ENCODE measurements at regions not wholly inside any gene's neighbourhood (a gene's known extent, or its start where the extent isn't known, plus 50 kb on each side); places are given as distances from the start of the nearest gene placed in this dataset.
"Not testable (repeated sequence)": the region's sequence is repeated elsewhere in the genome, so short reads cannot be mapped to it uniquely, and the experiment has no call there.

DNA sequence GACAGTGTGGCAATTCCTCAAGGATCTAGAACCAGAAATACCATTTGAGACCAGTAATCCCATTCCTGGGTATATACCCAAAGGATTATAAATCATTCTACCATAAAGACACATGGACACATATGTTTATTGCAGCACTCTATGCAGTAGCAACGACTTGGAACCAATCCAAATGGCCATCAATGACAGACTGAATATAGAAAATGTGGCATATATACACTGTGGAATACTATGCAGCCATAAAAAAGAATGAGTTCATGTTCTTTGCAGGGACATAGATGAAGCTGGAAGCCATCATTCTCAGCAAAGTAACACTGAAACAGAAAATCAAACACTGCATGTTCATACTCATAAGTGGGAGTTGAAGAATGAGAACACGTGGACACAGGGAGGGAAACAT, 91.7 kb downstream of the VPREB1 start:
- H3K27ac Mint-ChIP-seq; H3K36me3 Mint-ChIP-seq; ATAC-seq; DNase-seq; CTCF ChIA-PET; H3K4me3 Mint-ChIP-seq; H3K9me3 Mint-ChIP-seq (ENCODE audit: low read depth); H3K4me1 Mint-ChIP-seq: not testable (repeated sequence)
- peaks cover 74% of the 10 kb centered on the region for H3K27me3 Mint-ChIP-seq

DNA sequence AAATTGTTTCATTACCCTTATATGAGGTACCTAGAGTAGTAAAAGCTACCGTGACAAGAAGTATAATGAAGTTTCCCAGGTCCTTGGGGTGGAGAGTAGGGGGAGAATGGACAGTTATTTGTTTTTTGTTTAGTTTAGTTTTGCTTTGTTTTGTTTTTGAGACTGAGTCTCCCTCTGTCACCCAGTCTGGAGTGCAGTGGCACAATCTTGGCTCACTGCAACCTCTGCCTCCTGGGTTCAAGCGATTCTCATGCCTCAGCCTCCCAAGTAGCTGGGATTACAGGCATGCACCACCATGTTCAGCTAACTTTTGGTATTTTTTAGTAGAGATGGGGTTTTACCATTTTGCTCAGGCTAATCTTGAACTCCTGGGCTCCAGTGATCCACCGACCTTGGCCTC, 94.2 kb downstream of the VPREB1 start:
- H3K36me3 Mint-ChIP-seq; H3K27ac Mint-ChIP-seq; H3K9me3 Mint-ChIP-seq (ENCODE audit: low read depth); CTCF ChIA-PET; ATAC-seq; H3K4me3 Mint-ChIP-seq; DNase-seq: not testable (repeated sequence)
- H3K27me3 Mint-ChIP-seq = peaks cover 51% of the 10 kb centered on the region
- H3K4me1 Mint-ChIP-seq = peaks cover 20% of the 10 kb centered on the region

DNA sequence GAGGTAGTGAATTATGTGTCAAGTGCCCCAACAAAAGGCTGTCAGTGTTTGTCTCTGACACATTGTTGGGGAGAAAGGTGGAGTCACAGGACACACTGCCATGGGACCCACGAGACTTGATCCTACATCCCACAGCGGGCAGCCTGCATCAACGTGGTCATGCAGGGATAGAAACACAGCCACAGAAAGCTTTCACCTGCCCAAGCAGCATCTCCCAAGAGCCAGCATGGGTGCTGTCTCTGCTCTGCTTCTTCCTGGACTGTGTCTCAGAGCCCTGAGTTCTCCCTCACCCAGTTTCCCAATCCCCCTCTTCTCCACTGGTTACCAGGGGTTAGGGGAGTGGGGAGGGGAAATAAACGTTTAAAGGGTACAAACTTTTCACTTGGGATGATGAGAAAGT, 97.2 kb downstream of the VPREB1 start:
- no peaks in the 10 kb centered on the region for H3K36me3 Mint-ChIP-seq
- ATAC-seq (no peak), DNase-seq (no peak)
- no peak overlapping the region for H3K4me3 Mint-ChIP-seq
- no peaks in the 10 kb centered on the region for H3K9me3 Mint-ChIP-seq (ENCODE audit: low read depth)
- H3K27ac Mint-ChIP-seq = no peak overlapping the region
- peaks cover 33% of the 10 kb centered on the region for H3K27me3 Mint-ChIP-seq
- CTCF ChIA-PET = interaction anchor here (2.2 to 2.5 kb wide), 2 partner anchors 11 to 81 kb away, joined by 6 to 15 read pairs; no protein-coding TSS in a partner anchor
- peaks cover 30% of the 10 kb centered on the region for H3K4me1 Mint-ChIP-seq

DNA sequence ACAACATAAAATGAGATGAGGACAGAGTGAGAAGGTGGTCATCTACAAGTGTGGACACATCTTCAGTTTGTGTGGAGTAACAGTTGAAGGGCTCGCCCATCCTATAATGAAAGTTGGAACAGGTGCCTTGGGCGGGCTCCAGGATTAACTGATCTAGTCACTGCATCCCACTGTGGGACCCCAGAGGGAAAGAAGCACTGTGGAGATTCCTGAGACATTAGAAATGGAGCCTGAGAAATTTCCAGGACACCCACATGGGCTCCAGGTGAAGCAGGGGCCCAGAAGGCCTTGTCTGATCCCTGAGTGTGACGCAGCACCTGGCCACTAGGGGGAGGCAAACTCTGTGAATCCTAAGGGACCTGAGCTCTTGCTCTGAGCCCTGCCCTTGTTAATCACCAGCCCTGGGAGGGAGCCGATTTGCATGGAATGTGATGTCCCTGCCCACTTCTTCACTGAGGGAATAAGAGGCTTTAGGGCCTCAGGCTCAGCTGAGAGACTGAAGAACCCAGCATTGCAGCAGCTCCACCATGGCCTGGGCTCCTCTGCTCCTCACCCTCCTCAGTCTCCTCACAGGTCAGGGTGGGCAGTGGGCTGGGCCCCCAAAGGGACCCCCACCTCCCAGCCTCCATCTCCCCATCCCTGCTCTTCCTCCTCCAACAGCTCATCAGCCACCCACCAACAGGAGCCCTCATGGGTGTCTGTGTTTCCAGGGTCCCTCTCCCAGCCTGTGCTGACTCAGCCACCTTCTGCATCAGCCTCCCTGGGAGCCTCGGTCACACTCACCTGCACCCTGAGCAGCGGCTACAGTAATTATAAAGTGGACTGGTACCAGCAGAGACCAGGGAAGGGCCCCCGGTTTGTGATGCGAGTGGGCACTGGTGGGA, 98.4 kb downstream of the VPREB1 start:
- Mint-ChIP-seq H3K27me3 (peaks cover 31% of the 10 kb centered on the region), H3K36me3 (no peaks in the 10 kb centered on the region), H3K4me3 (no peak overlapping the region), H3K4me1 (peaks cover 30% of the 10 kb centered on the region), H3K9me3 (ENCODE audit: low read depth) (no peaks in the 10 kb centered on the region), H3K27ac (peak overlapping the region; percentile 29)
- CTCF ChIA-PET = interaction anchor here (0.6 to 2.5 kb wide), 20 partner anchors 10 to 178 kb away, joined by 3 to 16 read pairs (median 4); no protein-coding TSS in a partner anchor
- ATAC-seq (peak; percentile 75), DNase-seq (peak; percentile 73)

DNA sequence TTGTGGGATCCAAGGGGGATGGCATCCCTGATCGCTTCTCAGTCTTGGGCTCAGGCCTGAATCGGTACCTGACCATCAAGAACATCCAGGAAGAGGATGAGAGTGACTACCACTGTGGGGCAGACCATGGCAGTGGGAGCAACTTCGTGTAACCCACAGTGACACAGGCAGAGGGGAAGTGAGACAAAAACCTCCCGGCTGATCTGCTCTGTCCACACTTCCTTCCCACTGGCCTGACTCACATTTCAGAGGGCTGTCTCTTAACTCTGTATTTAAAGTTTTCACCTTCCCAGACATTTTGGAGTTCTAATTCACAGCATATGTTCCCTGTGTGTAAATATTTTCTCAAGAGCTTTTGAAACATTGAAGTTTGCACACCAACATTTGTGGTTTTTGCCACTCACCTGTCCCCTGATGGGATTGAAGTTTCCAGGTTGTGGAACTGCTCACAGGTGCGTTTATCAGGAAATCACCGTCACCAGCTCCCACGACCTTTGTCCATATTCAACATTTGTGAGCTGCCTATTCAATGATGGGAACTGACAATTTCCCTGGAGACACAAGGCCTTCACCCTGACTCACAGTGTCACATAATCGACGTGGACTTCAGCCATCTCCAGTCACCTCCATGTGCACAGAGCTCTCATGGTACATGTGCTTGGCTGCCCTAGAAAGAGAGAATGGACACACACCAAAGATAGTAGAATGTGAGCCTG, 99.2 kb downstream of the VPREB1 start:
- Mint-ChIP-seq H3K4me3 (no peak overlapping the region), H3K27ac (peak overlapping the region; percentile 29), H3K27me3 (peaks cover 32% of the 10 kb centered on the region), H3K4me1 (peaks cover 30% of the 10 kb centered on the region), H3K9me3 (ENCODE audit: low read depth) (no peaks in the 10 kb centered on the region), H3K36me3 (no peaks in the 10 kb centered on the region)
- no peak for DNase-seq
- no peak for ATAC-seq
- CTCF ChIA-PET = interaction anchor here (0.7 to 2.5 kb wide), 15 partner anchors 9 to 179 kb away, joined by 3 to 16 read pairs (median 4); no protein-coding TSS in a partner anchor

DNA sequence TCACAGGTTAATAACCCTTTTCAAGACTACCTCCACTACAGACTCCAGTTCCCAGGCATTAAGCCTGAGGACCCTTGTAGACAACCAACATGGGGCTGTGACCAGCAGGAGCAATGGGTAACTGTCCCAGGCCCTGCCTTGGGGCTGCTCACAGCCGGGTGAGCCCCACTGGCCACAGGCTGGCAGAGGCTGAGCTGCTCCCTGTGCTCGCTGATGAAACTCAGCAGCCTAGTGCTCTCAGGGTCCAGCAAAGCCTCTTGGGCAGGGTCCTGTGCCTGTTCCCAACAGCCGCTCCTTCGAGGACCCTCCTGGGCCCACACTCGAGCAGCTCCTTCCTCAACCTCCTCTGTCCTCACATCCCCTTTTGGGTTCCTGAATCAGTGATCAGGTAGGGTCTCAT, 99.8 kb downstream of the VPREB1 start:
- no peak overlapping the region for H3K4me3 Mint-ChIP-seq
- no peak for ATAC-seq
- peaks cover 34% of the 10 kb centered on the region for H3K27me3 Mint-ChIP-seq
- CTCF ChIA-PET = interaction anchor here (0.7 to 2.2 kb wide), 5 partner anchors 11 to 144 kb away, joined by 3 to 5 read pairs (median 4); no protein-coding TSS in a partner anchor
- DNase-seq = no peak
- peaks cover 26% of the 10 kb centered on the region for H3K4me1 Mint-ChIP-seq
- H3K9me3 Mint-ChIP-seq (ENCODE audit: low read depth) = no peaks in the 10 kb centered on the region
- no peak overlapping the region for H3K27ac Mint-ChIP-seq
- no peaks in the 10 kb centered on the region for H3K36me3 Mint-ChIP-seq

DNA sequence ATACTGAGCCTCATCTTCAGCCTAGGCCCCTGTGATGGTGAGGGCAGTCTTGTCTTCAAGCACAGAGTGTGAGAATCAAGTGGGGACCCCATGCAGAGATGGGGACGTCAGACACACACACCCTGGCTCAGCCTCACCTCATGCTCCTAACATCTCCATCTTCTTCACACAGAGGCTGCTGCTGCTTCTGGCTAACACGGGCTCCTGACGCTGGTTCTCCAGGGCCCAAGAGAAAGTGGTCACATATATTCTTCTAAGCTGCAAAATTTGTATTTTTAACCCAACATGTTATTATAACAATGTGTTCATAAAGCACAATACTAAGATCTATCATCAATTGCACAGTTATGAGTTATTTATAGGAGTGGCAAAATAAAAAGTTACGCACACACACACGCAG, 101.2 kb downstream of the VPREB1 start:
- H3K27ac Mint-ChIP-seq = no peak overlapping the region
- CTCF ChIA-PET = interaction anchor here (1.1 to 2.2 kb wide), 3 partner anchors 77 to 138 kb away, joined by 4 to 5 read pairs (median 4); no protein-coding TSS in a partner anchor
- no peak for DNase-seq

DNA sequence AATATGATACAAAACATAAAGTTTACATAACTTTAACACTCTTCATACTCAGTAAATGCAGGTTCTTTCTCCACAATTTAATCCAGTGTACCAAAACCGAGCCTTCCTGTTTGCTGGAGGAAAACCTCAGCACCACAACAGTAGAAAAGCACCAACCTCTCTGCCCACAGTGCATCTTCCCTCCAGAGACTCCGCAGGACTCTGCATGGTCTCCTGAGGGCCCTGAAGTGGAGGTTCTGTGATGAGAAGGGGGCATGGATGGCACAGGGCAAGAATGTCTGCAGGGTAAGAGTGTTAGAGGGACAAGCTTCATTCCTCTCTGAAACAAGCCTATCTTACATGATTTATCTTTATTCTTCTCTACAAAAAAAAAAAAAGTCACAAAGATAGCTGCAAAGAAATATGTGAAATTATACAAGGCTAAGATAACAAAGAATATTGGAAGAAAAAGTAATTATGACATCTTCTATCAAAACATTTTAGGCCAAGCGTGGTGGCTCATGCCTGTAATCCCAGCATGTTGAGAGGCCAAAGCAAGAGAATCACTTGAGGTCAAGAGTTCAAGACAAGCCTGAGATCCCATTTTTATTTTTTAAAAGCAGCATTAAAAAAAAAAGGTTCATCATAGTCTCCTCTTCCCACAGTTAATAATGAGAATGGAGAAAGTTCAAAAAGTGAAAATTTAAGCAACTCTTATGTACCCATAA, 102.0 kb downstream of the VPREB1 start:
- Mint-ChIP-seq H3K27ac (no peak overlapping the region), H3K9me3 (ENCODE audit: low read depth) (no peaks in the 10 kb centered on the region), H3K4me1 (peaks cover 20% of the 10 kb centered on the region), H3K27me3 (peaks cover 48% of the 10 kb centered on the region), H3K4me3 (no peak overlapping the region), H3K36me3 (no peaks in the 10 kb centered on the region)
- DNase-seq (no peak), ATAC-seq (no peak)
- CTCF ChIA-PET = interaction anchor here (0.7 kb wide), 1 partner anchor 78 kb away, joined by 3 read pairs; no protein-coding TSS in a partner anchor

More for the DNA sequence above, 101.2 kb downstream of the VPREB1 start:
- Mint-ChIP-seq H3K4me3 (no peak overlapping the region), H3K9me3 (ENCODE audit: low read depth) (no peaks in the 10 kb centered on the region), H3K4me1 (peaks cover 20% of the 10 kb centered on the region), H3K27me3 (peaks cover 42% of the 10 kb centered on the region), H3K36me3 (no peaks in the 10 kb centered on the region)
- ATAC-seq = no peak

DNA sequence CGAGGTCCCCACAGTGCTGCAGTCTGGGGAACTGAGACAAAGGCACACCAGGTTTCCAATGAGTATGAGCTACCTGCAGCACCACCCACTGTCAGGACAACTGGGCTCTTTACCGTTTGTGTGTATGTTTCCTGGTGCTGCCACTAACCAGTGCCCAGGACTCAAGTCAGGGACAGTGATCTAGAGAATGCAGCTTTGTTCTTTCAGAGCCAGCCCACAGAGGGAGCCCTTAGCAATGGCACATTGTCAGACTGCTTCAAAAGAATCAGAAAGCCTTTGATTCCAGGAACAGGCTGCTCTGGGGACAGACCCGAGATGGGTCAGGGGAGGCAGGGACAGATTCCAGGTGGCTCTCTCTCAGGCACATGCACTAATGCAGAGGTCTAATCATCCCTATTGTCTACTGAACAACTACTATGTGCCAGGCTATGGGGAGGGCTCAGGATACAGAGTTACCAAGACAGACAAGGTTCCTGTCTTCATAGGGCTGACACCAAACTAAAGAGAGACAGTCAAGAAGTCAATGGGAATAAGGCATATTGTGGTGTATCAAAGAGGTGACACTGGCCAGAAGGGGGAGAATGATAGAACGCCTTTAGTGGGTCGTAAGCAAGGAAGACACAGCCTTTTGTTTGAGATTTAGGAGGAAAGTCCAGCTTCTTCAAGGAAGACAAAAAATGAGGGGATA, 103.7 kb downstream of the VPREB1 start:
- CTCF ChIA-PET = interaction anchor here (1.2 kb wide), 1 partner anchor 50 kb away, joined by 5 read pairs; no protein-coding TSS in a partner anchor
- H3K27me3 Mint-ChIP-seq = peaks cover 54% of the 10 kb centered on the region
- H3K4me1 Mint-ChIP-seq = peaks cover 18% of the 10 kb centered on the region
- DNase-seq (no peak), ATAC-seq (no peak)
- H3K4me3 Mint-ChIP-seq = no peak overlapping the region
- H3K9me3 Mint-ChIP-seq (ENCODE audit: low read depth) = no peaks in the 10 kb centered on the region
- H3K27ac Mint-ChIP-seq = no peak overlapping the region
- no peaks in the 10 kb centered on the region for H3K36me3 Mint-ChIP-seq

DNA sequence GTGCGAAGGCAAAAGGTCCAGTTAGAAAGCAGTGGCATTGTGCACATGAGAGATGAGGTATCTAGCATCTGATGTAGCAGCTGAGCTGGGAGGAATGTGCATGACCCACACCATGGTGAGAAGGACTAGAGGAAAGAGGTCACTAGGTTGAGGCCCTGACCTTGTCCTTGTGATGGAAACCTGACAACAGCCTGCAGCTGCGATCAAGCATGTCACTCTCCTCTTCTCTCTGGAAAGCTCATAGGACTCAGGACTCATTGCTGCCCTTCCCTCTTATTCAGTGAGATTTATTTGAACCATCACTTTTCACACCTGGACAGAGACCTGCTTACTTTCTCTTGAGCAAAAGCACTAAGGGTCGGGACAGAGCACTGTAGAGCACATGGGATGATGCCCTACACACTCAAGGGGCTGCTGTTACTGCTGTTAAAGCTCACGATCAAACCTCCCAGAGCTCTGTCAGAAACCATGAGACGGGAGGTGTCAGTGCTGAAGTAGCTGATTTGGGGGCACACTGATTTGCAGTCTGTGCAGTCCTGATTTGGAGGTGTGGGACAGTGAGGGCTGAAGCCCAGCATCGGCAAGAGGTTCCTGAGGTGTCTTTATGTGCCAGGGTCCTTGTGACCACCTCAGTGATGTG, 104.3 kb downstream of the VPREB1 start:
- no peak for DNase-seq
- Mint-ChIP-seq H3K36me3 (no peaks in the 10 kb centered on the region), H3K27ac (no peak overlapping the region), H3K4me1 (peaks cover 12% of the 10 kb centered on the region), H3K9me3 (ENCODE audit: low read depth) (no peaks in the 10 kb centered on the region), H3K4me3 (no peak overlapping the region), H3K27me3 (peaks cover 56% of the 10 kb centered on the region)
- CTCF ChIA-PET = interaction anchor here (1.0 to 1.2 kb wide), 2 partner anchors 49 to 141 kb away, joined by 3 to 5 read pairs; no protein-coding TSS in a partner anchor
- no peak for ATAC-seq

DNA sequence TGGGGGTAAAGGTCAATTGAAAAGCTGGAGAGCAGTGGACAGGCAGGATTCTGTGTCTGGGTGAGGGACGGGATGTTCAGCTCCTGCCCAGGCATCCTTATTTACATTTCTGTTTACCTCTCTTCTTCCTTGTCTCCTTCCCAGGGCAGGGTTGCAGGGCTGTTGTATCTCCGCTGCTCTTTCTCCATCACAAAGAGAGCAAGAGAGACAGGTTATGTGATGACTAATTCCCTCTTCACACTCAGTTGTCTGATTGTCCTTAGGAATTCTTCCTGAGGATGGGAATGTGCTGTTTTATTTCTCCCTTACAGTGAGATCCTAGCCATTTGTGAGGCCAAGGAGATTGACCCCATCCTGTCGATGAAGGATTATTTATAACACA, 104.9 kb downstream of the VPREB1 start:
- H3K9me3 Mint-ChIP-seq (ENCODE audit: low read depth) = no peaks in the 10 kb centered on the region
- DNase-seq (no peak), ATAC-seq (no peak)
- no peaks in the 10 kb centered on the region for H3K36me3 Mint-ChIP-seq
- H3K4me1 Mint-ChIP-seq = peaks cover 10% of the 10 kb centered on the region
- CTCF ChIA-PET = interaction anchor here (1.0 kb wide), 1 partner anchor 142 kb away, joined by 3 read pairs; no protein-coding TSS in a partner anchor
- H3K27me3 Mint-ChIP-seq = peaks cover 58% of the 10 kb centered on the region
- H3K4me3 Mint-ChIP-seq = no peak overlapping the region
- H3K27ac Mint-ChIP-seq = no peak overlapping the region

DNA sequence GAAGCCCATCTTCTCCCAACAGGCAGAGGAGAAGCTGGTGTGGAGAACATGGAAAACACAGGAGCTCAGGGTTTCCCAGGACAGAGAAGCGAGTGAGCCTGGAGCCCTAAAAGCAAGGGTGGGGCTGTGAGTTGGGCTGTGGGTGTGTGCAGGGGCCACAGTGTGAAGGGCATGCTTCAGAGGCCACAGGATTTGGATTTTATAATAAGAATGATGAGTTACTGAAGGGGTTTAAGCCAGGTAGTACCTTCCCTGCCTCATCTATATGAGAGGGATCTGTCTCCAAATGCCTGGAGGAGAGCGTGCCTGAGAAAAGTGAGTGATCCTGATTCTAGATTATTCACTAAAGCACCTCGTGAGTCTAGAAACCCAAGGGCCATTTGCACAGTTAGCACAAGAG, 106.8 kb downstream of the VPREB1 start:
- peaks cover 5% of the 10 kb centered on the region for H3K4me1 Mint-ChIP-seq
- no peak overlapping the region for H3K27ac Mint-ChIP-seq

More for the DNA sequence above, 106.8 kb downstream of the VPREB1 start:
- Mint-ChIP-seq H3K36me3 (no peaks in the 10 kb centered on the region), H3K27me3 (peaks cover 62% of the 10 kb centered on the region), H3K9me3 (ENCODE audit: low read depth) (no peaks in the 10 kb centered on the region), H3K4me3 (no peak overlapping the region)
- ATAC-seq (no peak), DNase-seq (no peak)
- CTCF ChIA-PET = interaction anchor here (3.7 kb wide), 1 partner anchor 9 kb away, joined by 15 read pairs; no protein-coding TSS in a partner anchor
